ENCODE measurements at regions not wholly inside any gene's neighbourhood (a gene's known extent, or its start where the extent isn't known, plus 50 kb on each side); places are given as distances from the start of the nearest gene placed in this dataset.

DNA sequence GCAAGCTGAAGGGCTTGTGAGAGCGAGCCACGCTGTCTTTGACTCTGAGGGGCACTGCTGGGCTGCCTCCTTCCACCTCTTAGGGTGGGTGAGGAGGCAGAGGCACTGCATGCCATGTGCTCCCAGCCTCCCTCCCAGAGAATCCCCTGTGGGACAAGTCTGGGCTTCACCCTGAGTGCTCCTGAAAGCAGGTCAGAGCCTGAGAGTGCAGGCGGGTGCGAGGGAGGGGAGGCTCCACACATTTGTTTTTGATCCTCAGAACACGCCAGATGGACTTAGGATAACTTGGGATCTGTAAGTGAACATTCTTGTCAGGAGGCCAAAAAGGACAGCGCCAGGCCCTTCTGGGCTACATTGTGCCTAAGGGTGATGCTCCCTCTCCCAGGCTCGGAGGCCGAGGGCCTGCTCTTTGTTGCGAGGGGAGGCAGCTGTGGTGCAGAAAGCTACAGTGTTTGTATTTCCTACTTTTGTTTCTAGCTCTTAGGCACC is 155.4 kb downstream of the TMX1 start:
- no peaks in the 10 kb centered on the region for H3K79me2 ChIP-seq (ENCODE audit: insufficient read depth, low read length)
- peaks cover 2 to 4% of the 10 kb centered on the region in 2 experiments; a peak in 3 of 5 replicates for H3K27me3 ChIP-seq (ENCODE audit: control insufficient read depth in 1 of 2, insufficient read depth in 2 of 2, low read length in 2 of 2)
- peak; percentile 58 for ATAC-seq
- H3K4me3 ChIP-seq (replicated peaks in 1 of 3; ENCODE audit: insufficient read depth in 1 of 3, low read depth in 2 of 3, low read length in 3 of 3), result peak overlapping the region in 1 of 3 experiments; percentile 33; a peak in 1 of 6 replicates
- no peaks in the 10 kb centered on the region for H4K20me1 ChIP-seq (ENCODE audit: insufficient read depth, low read length)
- H3K9ac ChIP-seq (ENCODE audit: insufficient read depth, low read depth, low read length), result 0 out of 2 replicates have a peak overlapping the region, but pooled peaks have one; percentile 17
- no peak overlapping the region for H2AFZ ChIP-seq (ENCODE audit: low read length)
- BruUV-seq (replicated peaks), result no TSS peak
- H3K9me3 ChIP-seq (ENCODE audit: low read length), result no peaks in the 10 kb centered on the region
- in situ Hi-C loops (cut with HindIII; ENCODE audit: extremely low pct_ligation_motif_present, low pct_unique_long_range_greater_than_20kb), result no loop called here
- intact Hi-C loops (cut with micrococcal nuclease; ENCODE audit: unreplicated experiment), result no loop called here
- peaks cover 14% of the 10 kb centered on the region for H3K4me1 ChIP-seq (ENCODE audit: insufficient read depth, low read length)
- TF ChIP-seq ZNF781 (CRISPR knock-in tag; IDR thresholded peaks at IDR 0.05; ENCODE audit: borderline replicate concordance, not compliant biosample characterization) (no peak), ZNF7 (CRISPR knock-in tag; IDR thresholded peaks at IDR 0.05) (peak; percentile 71; the same call in 1 of the 2 replicates), ZNF660 (CRISPR knock-in tag; IDR thresholded peaks at IDR 0.05; ENCODE audit: borderline replicate concordance, low read depth) (no peak), ZSCAN29 (CRISPR knock-in tag; conservative IDR thresholded peaks at IDR 0.05) (no peak)
- TF ChIP-seq, protein P1, sequence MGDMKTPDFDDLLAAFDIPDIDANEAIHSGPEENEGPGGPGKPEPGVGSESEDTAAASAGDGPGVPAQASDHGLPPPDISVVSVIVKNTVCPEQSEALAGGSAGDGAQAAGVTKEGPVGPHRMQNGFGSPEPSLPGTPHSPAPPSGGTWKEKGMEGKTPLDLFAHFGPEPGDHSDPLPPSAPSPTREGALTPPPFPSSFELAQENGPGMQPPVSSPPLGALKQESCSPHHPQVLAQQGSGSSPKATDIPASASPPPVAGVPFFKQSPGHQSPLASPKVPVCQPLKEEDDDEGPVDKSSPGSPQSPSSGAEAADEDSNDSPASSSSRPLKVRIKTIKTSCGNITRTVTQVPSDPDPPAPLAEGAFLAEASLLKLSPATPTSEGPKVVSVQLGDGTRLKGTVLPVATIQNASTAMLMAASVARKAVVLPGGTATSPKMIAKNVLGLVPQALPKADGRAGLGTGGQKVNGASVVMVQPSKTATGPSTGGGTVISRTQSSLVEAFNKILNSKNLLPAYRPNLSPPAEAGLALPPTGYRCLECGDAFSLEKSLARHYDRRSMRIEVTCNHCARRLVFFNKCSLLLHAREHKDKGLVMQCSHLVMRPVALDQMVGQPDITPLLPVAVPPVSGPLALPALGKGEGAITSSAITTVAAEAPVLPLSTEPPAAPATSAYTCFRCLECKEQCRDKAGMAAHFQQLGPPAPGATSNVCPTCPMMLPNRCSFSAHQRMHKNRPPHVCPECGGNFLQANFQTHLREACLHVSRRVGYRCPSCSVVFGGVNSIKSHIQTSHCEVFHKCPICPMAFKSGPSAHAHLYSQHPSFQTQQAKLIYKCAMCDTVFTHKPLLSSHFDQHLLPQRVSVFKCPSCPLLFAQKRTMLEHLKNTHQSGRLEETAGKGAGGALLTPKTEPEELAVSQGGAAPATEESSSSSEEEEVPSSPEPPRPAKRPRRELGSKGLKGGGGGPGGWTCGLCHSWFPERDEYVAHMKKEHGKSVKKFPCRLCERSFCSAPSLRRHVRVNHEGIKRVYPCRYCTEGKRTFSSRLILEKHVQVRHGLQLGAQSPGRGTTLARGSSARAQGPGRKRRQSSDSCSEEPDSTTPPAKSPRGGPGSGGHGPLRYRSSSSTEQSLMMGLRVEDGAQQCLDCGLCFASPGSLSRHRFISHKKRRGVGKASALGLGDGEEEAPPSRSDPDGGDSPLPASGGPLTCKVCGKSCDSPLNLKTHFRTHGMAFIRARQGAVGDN (CRISPR knock-in tag; IDR thresholded peaks at IDR 0.05), result peak; percentile 27
- TF ChIP-seq, protein P2, sequence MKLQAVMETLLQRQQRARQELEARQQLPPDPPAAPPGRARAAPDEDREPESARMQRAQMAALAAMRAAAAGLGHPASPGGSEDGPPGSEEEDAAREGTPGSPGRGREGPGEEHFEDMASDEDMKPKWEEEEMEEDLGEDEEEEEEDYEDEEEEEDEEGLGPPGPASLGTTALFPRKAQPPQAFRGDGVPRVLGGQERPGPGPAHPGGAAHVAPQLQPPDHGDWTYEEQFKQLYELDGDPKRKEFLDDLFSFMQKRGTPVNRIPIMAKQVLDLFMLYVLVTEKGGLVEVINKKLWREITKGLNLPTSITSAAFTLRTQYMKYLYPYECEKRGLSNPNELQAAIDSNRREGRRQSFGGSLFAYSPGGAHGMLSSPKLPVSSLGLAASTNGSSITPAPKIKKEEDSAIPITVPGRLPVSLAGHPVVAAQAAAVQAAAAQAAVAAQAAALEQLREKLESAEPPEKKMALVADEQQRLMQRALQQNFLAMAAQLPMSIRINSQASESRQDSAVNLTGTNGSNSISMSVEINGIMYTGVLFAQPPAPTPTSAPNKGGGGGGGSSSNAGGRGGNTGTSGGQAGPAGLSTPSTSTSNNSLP (IDR thresholded peaks at IDR 0.05; ENCODE audit: low read depth, low read length), result no peak
- ChIA-PET CTCF (ENCODE audit: low intra/inter-chr PET ratio, low total read pairs) (no interaction called here), POLR2A (no interaction called here)
- H3K36me3 ChIP-seq (replicated peaks in 1 of 2; ENCODE audit: control insufficient read depth in 1 of 2, insufficient read depth in 2 of 2, low read length in 2 of 2), result no peaks in the 10 kb centered on the region
- FAIRE-seq, result no peak
- no peak overlapping the region for H3K27ac ChIP-seq (ENCODE audit: extremely low read length, insufficient read depth, low read length)
- 24% methylated on average over 6 of the region's 9 CpGs for WGBS (ENCODE audit: low lambda C conversion rate)
- H3K4me2 ChIP-seq (ENCODE audit: low read depth, low read length), result peak overlapping the region; percentile 34
- DNase-seq (ENCODE audit: low spot score), result no peak

Measured in HepG2 (cell line).